ENCODE measurements at regions not wholly inside any gene's neighbourhood (a gene's known extent, or its start where the extent isn't known, plus 50 kb on each side); places are given as distances from the start of the nearest gene placed in this dataset.

DNA sequence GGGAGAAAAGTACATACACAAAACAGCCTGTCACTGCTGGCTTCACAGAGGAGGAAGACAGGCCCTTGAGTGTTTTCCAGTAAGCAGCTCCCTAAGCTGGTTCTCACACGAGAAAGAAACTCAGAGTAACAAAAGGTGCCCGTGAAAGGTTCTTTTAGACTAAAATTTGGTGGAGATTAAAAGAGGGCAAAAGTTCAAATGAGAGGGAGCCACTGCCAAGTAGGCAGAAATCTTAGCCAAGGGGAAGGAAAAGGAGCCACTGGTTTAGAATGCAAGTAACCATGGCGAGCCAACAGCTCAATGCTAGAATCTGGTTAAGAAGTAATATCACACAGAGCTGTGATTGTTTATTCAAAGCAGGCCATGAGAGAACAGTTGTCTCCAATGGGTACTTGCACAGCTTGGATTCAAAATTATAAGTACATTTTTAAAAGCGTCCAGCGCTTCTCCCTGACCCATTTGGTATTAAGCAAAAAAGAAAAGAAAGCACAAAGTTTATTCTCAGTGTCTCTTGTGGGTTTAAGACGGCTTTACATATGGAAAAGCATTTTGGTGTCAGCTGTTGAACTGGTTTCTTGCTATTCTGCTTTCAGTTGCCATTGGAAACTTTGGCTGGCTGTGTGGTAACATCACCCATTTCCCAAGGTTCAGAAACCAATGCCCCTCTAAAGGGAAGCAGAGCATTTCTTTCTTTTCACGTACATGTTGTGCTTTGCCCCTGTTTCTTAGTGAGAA is 648.5 kb downstream of the RNF144B start:
- TF ChIP-seq POLR2A (IDR thresholded peaks at IDR 0.05) = no peak
- TF ChIP-seq, protein P1, sequence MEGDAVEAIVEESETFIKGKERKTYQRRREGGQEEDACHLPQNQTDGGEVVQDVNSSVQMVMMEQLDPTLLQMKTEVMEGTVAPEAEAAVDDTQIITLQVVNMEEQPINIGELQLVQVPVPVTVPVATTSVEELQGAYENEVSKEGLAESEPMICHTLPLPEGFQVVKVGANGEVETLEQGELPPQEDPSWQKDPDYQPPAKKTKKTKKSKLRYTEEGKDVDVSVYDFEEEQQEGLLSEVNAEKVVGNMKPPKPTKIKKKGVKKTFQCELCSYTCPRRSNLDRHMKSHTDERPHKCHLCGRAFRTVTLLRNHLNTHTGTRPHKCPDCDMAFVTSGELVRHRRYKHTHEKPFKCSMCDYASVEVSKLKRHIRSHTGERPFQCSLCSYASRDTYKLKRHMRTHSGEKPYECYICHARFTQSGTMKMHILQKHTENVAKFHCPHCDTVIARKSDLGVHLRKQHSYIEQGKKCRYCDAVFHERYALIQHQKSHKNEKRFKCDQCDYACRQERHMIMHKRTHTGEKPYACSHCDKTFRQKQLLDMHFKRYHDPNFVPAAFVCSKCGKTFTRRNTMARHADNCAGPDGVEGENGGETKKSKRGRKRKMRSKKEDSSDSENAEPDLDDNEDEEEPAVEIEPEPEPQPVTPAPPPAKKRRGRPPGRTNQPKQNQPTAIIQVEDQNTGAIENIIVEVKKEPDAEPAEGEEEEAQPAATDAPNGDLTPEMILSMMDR (IDR thresholded peaks at IDR 0.05) = no peak
